ENCODE measurements at regions not wholly inside any gene's neighbourhood (a gene's known extent, or its start where the extent isn't known, plus 50 kb on each side); places are given as distances from the start of the nearest gene placed in this dataset.

DNA sequence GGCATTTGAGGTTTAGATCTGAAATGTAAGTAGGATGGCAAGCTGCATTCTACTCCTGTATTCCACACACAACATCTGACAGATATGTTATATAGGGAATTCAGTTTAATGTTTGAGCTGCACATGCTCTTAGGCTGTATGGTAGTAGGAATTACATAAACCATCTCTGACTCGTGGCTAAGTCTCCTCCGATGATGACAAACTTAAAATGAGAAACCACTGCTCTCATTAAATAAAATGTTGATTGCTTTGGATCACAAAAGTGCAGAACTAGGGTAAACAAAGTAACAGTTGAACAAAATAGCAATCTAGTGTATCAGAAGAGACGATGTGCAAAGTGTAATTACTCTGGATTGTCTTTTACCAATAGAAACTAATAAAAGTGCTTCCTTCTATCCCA is 50.1 kb upstream of the WDR75 start (continued):
- TF ChIP-seq, protein P1, sequence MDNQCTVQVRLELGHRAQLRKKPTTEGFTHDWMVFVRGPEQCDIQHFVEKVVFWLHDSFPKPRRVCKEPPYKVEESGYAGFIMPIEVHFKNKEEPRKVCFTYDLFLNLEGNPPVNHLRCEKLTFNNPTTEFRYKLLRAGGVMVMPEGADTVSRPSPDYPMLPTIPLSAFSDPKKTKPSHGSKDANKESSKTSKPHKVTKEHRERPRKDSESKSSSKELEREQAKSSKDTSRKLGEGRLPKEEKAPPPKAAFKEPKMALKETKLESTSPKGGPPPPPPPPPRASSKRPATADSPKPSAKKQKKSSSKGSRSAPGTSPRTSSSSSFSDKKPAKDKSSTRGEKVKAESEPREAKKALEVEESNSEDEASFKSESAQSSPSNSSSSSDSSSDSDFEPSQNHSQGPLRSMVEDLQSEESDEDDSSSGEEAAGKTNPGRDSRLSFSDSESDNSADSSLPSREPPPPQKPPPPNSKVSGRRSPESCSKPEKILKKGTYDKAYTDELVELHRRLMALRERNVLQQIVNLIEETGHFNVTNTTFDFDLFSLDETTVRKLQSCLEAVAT (IDR thresholded peaks at IDR 0.05): no peak
- TF ChIP-seq STAT1 (conservative IDR thresholded peaks at IDR 0.05): no peak
- TF ChIP-seq NR2C1 (IDR thresholded peaks at IDR 0.05): no peak
- no peak for TF ChIP-seq WRNIP1 (IDR thresholded peaks at IDR 0.05; ENCODE audit: borderline replicate concordance, low read depth, low read length)

All from GM12878 (cell line).